Stimulated activated CD4-positive, alpha-beta T cell treated with anti-CD3 and anti-CD28 coated beads, Interleukin-2, amount 100 ng/mL, for 48 hours (primary cell): ENCODE measurements at regions not wholly inside any gene's neighbourhood (a gene's known extent, or its start where the extent isn't known, plus 50 kb on each side); places are given as distances from the start of the nearest gene placed in this dataset.

Experiments
- DNase-seq, 2 donors: peaks; one replicate each; pipeline ENCODE4 v3.0.0-alpha.2; 2020

DNA sequence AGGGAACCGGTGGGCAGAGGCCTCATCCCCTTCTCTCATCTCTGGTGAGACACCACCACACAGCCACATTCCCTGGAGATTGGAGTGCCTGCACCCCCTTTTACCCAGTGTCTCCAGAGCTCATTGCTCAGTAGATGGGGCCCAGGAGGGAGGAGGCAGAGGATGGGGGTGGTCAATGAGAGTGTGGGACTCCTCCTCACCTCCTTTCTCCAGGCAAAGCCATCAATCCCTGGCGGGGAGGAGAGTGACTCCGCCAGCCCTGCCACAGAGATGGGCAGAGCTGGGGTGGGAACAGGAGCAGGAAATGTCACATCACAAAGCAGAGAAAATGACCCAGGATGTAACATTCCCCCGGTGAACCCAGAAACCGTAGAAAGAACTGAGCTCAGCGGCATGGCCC is 117.2 kb downstream of the MATN1 start:
- no peak for DNase-seq

DNA sequence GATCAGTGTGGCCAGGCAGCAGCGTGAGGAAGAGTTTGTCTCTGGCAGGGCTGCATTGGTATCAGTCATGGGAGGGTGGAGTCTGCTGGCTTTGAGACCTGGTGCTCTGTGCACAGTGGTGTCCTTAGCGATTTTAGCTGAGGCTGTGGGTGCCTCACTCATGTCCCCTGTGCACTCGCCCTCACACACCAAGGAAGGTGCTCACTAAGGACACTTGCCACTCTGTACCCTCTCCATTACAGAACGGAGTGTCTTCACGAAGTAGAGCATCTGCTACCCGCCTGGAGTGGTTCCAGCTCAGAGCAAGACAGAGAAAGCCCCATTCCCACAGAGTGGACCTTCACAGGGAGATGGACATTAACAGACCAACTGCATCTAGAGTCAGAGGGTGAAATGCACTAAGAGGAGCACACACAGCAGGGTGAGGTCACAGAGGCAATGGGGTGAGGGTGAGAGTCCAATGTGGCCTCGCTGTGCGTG is 117.9 kb downstream of the MATN1 start:
- no peak for DNase-seq

DNA sequence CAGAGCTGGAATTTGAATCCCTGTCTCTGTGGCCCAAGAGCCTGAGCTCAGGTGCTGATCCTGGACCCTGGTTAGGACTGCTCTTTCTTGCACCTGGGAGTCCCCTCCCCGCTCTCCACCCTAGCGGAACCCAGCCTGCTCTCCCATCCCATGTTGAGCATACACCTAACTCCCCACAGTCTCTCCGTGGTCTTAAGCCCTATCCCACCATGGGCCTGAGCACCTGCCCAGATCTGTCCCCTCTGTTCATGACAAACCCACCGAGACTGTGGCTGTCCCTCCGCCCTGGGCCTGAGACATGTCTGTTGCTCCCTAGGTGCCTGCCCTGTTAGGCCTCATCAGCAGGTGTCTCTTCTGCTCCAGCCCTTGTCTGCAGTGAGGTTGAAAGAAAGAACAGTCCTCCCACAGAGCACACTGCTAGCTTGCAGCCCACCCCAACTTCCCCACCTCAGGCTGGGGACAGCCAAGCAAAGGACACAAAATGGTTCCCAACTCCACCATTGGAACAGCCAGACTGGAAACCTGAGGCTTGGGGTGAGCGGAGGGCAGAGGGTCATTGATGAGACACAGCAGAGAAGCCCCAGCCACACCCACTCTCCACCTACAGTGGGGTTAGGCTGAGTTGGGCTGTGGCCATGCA is 118.5 kb downstream of the MATN1 start:
- DNase-seq = no peak

DNA sequence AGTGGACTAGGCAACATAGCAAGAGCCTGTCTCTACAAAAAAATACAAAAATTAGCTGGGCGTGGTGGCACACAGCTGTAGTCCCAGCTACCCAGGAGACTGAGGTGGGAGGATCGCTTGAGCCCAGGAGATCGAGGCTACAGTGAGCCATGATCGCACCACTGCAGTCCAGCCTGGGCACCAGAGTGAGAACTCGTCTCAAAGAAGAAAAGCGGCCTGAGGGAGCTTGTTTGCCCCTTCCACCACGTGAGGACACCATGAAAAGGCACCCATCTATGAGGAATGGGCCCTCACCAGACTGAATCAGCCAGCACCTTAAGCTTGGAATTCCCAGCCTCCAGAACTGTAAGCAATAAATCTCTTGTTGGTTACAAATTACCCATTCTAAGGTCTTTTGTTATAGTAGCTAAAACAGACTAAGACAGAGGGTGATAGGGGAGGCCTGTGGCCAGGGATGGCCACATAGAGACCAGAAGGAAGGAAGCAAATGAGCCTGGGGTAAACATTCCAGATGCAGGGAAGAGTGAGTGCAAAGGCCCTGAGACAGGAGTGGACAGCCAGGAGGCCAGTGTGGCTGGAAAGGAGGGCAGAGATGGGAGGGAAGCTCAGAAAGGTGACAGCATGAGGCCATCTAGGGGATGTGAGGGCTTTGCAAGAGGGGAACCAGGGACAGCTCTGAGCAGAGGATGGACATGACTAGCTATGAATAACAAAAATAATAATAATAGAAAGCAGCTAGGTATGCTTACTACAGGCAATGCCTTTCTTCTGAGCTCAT is 120.1 kb downstream of the MATN1 start:
- DNase-seq = no peak

DNA sequence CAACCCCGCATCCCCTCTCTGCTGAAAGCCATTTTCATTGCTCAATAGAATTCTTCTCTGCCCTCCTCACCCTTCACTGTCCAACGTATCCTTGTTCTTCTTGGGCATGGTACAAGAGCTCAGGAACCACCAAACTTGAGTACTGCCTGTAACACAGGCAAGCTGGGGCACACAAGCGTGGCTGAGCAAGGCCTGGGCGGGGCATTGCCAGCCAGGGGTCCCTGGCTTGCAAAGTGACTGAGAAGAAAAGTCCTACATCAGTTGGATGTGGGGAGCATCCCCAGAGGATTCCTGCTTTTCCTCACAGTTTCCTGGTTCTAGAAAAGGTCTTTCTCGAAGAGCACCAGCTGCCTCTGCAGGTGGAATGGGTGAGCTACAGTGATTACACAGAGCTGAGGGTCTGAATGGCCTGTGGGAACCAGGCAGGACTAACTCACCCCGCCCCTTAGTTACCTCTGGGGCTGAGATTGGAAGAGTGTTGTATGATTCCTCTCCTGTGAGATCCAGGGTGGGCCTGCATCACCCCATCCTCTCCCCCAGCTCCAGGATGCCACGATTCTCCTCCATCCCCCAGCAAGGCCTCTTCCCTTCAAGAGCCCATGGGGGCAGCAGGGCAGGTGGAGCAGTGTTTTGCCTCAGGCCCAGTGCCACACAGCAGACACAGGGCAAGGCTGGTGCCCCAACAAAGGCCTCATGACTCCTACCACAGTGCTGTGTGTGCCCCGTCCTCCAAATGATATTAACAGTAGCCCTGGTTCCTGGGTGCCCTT is 121.9 kb downstream of the MATN1 start:
- no peak for DNase-seq

DNA sequence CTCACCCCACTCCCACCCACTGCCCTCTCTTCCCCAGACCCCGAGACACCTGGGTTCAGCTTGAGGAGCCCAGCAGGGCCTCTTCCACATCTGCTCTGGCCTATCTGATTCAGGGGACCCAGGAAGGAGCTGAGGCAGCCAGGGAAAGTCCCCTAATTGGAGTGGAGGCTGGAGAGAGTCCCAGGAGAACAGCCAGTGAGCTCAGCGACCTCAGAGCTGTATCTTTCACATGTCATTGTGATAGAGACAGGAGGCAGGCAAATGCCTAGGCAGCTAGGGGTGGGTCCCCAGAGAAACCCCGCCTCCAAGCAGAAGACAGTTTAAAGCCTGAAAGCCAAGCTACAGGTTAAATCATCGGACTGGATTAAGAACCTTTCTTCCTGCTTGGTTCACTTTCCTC is 122.7 kb downstream of the MATN1 start:
- DNase-seq = no peak

DNA sequence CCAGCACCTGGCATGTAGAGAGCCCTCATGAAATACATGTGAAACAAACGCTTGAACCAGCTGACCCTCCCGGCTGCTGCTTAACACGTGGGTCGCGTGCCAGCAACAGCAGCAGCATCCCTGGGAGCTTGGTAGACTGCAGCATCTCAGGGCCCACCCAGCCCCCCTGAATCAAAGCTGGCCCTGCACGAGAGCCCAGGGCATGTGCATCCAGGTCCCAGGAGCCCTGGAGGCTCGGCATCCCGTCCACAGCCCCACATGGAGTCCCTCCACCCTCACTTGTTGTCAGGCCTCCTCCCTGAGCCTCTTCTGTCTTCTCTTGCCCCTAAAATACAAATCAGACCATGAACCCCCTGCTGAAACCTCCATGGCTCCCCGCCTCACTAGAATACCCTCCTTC is 123.1 kb downstream of the MATN1 start:
- DNase-seq = no peak

DNA sequence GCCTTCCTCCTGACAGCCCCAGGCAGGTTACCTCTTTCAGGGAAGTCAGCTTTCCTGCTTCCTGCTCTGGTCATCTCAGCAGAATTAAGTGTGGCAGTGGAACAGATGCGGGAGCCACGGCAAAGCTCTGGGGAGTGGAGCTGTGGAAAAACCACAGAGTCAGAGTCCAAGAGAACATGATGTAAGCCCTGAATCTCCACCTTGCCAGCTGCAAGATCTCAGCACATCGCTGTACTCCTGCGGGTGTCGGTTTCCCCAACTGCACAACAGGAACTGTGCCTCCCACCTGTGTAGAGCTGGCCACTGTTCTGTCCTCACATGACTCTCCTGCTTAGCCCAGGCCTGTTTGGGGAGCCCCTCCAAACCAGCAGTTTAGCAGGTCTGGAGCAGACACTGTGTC is 123.7 kb downstream of the MATN1 start:
- DNase-seq = no peak

DNA sequence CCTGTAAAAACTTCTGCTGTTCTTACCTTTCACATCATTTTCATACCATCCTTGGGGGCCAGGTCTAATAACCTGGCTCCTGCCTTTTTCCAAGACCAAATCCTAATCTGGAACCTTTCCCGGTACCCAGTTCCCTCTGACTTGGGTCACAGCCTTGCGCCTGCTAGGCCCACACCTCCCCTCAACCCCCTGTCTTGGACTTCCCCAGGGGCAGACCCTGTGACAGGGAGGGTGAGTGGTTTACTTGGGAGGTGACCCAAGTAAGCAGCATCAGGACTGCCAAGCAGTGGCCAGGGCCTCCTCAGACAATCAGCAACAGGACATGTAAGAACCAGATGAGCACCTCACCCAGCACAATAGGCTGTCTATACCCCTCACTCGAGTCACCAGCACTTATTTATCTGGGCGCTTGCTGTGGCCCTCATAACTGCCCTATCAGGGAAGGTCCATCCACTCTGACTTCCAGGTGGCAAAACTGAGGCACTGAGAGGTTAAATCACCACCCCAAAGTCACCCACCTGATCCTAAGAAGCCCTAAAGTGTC is 124.7 kb downstream of the MATN1 start:
- DNase-seq = no peak

DNA sequence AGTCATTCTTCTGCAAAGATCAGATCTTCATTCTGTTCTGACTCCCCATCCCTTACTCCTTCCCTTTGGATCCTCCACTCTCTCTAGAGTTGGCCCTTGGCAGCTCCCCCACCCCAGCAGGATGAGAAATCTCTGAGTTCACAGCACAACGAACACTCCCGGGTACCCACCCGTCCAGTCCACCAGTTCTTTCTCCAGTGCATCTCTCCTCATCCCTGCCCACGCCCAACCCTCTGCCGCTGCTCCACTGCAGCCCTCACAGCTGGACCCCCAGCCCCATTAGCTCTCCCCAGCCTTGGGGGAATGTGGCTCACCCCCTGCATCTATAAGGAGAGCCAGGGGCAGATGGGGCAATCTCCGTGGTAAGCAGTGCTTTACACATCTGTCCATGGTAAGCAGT is 125.7 kb downstream of the MATN1 start:
- no peak for DNase-seq

DNA sequence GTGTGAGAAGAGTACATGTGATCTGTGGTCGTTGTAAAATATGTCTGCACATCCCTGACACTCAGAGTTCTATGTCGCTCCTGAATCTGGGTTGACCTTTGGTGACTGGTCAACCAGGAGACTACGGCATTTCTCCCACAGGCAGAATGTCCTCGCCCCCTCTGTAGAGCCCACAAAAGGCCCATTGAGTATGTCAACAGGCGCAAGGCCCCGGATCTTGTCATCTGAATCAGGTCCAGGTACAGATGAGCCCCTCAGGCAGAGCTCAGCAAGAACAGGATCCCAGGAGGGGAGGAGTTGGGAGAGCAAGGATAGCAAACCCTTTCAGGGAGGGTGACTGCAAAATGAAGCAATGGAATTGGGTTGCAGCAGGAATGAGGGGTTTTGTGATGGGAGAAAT is 126.5 kb downstream of the MATN1 start:
- DNase-seq = no peak

DNA sequence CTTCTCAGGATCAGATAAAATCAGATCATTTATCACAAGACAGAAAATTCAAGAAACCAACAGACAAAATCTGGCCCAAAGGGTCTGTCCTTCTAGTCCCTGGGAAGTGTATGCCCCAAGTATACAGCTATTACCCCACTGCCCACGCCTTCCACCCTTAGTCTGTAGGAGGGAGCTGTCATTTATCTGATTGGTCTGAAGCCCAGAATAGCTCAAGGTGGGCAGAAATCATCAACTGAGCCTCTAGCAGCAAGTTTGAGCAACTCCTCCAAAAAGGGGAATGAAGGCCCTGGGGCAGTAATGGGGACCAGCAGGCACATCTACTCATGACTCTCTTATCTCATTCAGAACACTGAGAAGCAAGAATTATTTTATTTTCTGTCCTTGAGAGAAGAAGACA is 126.9 kb downstream of the MATN1 start:
- DNase-seq = no peak

DNA sequence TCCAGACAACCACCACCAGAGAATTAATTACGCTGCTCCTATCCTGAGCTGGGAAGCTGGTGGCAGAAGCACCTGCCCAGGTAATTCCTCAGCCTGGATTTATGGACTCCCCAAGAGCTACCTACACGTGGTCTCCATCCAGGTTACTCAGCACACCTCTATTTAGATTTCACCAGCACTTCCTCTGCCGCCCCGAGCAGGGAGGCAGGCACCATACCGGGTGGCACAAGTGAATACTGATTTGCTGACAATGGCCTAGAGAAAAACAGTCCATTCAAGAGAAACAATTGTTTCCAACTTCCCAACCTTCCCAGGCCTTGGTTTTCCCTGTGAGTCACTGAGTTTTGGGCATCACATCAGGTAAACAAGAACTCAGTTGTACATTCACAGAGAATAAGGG is 134.3 kb downstream of the MATN1 start:
- no peak for DNase-seq

DNA sequence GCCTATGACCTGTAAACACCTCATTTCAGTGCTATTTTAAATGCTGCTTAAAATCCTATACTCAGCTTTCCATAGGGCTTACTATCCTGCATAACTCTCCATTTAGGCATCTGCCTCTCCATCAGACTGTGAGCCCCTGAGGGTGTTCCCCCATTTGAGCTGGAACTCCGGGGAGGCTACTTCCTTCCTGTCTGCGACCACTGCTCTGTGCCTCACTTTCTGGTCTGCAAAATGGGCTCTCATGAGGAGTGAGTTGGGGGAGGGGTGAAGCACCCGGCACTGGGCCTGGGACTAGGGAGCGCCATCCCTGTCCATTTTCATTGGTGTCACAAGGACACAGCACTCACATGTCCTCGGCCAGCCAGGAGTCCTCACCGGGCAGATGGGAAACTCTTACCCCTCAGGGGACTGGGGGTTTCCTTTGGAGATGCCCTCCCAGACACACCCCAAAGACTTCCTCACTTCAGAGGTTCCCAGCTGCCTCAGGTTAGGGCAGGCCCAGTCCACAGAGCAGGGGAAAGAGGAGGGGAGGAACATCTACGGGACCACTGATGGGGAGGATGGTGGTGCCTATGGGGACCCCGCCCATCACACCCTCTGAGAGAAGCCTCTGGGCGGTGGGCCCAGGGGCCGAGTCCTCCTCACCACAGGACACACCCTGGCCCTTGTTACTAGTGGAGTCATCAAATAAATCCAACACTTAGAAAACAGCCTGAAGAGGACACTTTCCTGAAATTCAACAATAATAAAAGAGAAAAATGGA is 134.9 kb downstream of the MATN1 start:
- DNase-seq = no peak

DNA sequence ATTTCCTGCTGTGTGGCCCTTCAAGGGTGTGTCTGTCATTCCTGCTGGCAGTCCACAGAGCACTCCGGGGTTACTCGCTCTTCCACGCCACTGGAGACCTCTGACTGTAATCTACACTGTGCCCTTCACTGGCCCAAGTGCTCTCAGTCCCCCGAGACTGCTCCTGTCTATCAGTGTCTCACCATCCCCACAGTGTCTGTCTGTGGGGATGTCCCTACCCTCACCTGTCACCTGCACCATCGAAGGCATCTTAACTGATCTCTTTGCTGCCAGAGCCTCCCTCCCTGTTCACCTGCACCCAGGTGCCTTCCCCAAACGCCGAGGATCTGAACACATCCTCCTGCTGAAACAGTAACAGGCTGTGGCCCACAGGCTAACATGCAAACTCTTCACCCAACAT is 136.7 kb downstream of the MATN1 start:
- DNase-seq = no peak

DNA sequence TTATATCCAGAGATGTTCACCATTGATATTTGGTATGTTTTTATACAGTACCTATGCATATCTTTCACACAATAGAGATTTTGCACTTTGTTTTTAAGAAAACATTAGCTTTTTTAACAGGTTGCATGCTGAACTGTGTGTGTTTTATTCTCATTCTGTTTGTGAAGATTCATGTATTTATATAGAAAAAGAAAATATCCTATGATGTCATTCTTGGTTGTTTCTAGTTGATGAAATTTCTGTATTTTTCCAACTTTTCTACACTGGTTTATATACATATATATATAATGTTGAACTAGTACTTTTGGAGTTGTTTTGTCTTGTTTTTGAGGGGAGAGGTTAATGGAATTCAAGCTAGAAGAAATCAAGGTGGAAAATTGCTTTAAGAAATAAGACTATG is 143.8 kb downstream of the MATN1 start:
- no peak for DNase-seq

DNA sequence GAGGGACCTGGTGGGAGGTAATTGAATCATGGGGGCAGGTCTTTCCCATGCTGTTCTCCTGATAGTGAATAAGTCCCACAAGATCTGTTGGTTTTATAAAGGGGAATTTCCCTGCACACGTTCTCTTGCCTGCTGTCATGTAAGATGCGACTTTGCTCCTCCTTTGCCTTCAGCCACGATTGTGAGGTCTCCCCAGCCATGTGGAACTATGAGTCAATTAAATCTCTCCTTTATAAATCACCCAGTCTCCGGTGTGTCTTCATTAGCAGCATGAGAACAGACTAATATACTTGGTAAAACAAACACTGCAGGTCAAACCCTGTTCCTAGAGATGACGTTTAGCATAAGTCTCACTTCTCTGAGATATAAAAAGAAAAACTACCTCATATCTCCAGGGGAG is 148.3 kb downstream of the MATN1 start:
- DNase-seq = no peak

DNA sequence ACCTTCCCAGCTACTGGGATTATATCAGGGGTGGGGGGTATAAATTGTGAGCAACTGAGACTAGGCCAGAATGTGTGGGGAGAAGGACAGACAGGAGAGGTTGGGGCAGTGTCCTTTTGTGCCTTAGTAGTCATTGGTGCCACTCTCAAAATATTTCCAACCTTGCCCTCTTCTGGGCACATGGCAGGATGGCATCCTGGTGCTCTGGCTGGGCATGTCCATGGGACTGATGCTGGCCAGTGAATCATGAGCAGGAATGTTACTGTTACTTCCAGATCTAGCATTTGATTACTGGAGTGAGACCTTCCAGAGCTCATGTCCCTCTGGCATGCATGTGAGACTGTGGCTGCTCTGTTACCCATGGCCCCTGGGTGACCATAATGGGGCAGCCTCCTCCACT is 151.2 kb downstream of the MATN1 start:
- DNase-seq = no peak

DNA sequence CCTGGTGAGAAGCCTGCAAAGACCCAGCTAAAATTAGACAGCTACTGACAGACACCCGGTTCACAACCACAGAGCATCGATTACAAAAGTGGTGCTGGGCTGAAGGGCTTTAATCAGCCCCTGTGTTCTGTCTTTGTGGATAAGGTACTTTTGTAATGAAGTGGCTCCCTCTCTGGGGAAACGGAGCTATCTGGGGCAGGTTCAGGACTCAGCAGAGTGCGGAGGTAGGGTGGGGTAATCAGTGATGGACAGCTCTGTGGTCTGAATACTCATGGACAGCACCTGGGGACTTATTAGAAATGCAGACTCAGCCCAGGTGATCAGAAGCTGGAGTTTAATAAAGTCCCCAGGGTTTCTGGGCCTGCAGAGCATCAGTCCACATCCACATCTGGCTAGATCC is 152.0 kb downstream of the MATN1 start:
- no peak for DNase-seq

DNA sequence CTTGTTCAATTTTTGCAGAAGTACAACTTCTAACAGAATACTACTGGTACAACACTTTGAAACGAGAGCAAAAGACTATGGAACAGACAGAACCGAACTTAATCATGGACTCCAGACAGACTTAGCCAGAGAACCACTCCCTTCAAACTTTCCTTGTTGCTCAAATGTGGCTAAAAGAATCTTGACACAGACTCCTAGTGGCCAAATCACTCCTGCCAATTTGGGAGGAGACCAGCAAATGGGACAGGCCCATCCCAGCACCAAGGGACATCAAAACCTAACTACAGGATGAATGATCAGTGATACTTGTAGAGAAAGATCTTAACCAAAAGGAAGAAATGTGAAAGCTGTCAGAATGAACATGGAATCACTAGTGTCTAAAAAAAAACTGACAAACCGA is 154.0 kb downstream of the MATN1 start:
- no peak for DNase-seq

DNA sequence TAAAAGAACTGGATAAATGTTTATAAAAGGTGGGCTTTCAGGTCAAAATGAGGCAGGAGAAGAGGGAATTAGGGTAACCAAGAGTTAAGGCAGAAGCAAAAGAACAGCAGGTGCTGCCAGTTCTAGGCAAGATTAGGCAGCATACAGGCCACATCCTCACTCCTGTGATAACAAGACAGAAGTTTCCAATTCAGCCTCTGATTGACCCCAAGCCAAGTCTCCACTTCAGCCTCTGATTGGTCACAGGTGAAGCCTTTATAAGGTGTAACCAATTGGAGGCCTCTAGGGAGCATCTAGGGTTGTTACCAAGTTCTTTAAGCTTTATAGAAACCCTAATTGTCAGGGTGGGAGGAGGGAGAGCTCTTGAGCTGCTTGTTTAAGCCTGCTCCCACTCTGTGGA is 160.8 kb downstream of the MATN1 start:
- DNase-seq = no peak

DNA sequence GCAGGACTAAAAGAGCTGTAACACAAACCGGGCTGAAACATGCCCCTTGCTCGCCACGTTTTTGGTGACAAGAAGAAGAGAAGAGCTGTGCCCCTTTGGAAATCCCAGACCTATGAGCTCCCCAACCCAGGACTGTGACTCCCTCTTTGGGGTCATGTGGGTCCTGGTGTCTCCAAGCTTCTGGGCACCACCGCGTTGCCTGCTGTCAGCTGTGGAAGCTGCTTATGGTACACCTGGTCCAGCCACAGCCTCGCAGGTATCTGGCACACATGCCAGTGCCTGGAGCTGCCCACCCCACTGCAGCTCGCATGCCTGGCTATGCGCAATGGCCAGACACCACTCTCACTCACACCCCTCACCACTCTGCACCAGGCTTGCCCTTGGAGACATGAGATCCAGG is 171.8 kb downstream of the MATN1 start:
- no peak for DNase-seq
